Neural cell (in vitro differentiated cells): ENCODE measurements at regions not wholly inside any gene's neighbourhood (a gene's known extent, or its start where the extent isn't known, plus 50 kb on each side); places are given as distances from the start of the nearest gene placed in this dataset.
"Not testable (repeated sequence)": the region's sequence is repeated elsewhere in the genome, so short reads cannot be mapped to it uniquely, and the experiment has no call there.

ENCODE experiments used
- H2AFZ ChIP-seq: fragments of 200-600, 300-800 bp; sonication (generic), shearing (Covaris generic); 2 replicates; pipeline ENCODE4 v1.6.0; 2014; ENCODE audit warnings: low read depth, mild to moderate bottlenecking, antibody characterized with exemption, low read length, moderate library complexity
- H3F3A ChIP-seq: fragments of 200-600 bp; shearing (Covaris generic); 2 replicates; pipeline ENCODE4 v1.6.1; 2016; ENCODE audit warnings: mild to moderate bottlenecking, moderate library complexity, mixed read lengths, antibody characterized with exemption, low read length; ENCODE audit not compliant: insufficient read depth, poor library complexity, severe bottlenecking
- H3K27ac ChIP-seq: fragments of 200-600, 300-800 bp; sonication (generic), shearing (Covaris generic); 2 replicates; pipeline ENCODE4 v1.5.1; 2014; ENCODE audit warnings: mild to moderate bottlenecking, low read length, moderate library complexity
- H3K27me3 ChIP-seq: fragments of 300-800, 200-600 bp; sonication (generic), shearing (Covaris generic); 2 replicates; pipeline ENCODE4 v1.6.0; 2014; ENCODE audit warnings: mild to moderate bottlenecking, low read depth, low read length, moderate library complexity; ENCODE audit not compliant: insufficient read depth
- H3K36me3 ChIP-seq: fragments of 300-800, 200-600 bp; sonication (generic), shearing (Covaris generic); 2 replicates; pipeline ENCODE4 v1.5.1; 2014; ENCODE audit warnings: mild to moderate bottlenecking, antibody characterized with exemption, low read length, moderate library complexity; ENCODE audit not compliant: insufficient read depth
- H3K4me2 ChIP-seq: fragments of 300-800, 200-600 bp; sonication (generic), shearing (Covaris generic); 2 replicates; pipeline ENCODE4 v1.6.0; 2014; ENCODE audit warnings: mild to moderate bottlenecking, low read length
- H3K4me3 ChIP-seq: fragments of 300-800, 200-600 bp; sonication (generic), shearing (Covaris generic); 2 replicates; pipeline ENCODE4 v1.5.1; 2014; ENCODE audit warnings: mild to moderate bottlenecking, low read length, moderate library complexity
- H3K79me2 ChIP-seq: fragments of 200-600 bp; shearing (Covaris generic); replicated peaks from 2 replicates; pipeline ENCODE4 v1.6.0; 2014; ENCODE audit warnings: mild to moderate bottlenecking, low read length, moderate library complexity; ENCODE audit not compliant: insufficient read depth
- H3K9ac ChIP-seq: fragments of 300-800, 200-600 bp; sonication (generic), shearing (Covaris generic); 2 replicates; pipeline ENCODE4 v1.6.1; 2016; ENCODE audit warnings: mild to moderate bottlenecking, low read length, mixed read lengths
- H3K9me2 ChIP-seq: fragments of 200-600 bp; shearing (Covaris generic); 2 replicates; pipeline ENCODE4 v1.6.1; 2016; ENCODE audit warnings: mild to moderate bottlenecking, low read length, mixed read lengths; ENCODE audit not compliant: insufficient read depth
- H3K9me3 ChIP-seq: fragments of 200-600, 300-800 bp; sonication (generic), shearing (Covaris generic); 2 replicates; pipeline ENCODE4 v1.6.1; 2016; ENCODE audit warnings: mild to moderate bottlenecking, mixed run types, low read length, moderate library complexity, mixed read lengths
- H4K20me1 ChIP-seq: fragments of 200-600 bp; shearing (Covaris generic); 2 replicates; pipeline ENCODE4 v1.6.1; 2016; ENCODE audit warnings: mild to moderate bottlenecking, mixed run types; ENCODE audit not compliant: insufficient read depth
- EP300 ChIP-seq: fragments of 450-650 bp; conservative IDR thresholded peaks from 2 replicates; pipeline ENCODE4 v1.6.1; 2014; ENCODE audit warnings: antibody characterized with exemption, mild to moderate bottlenecking, moderate library complexity; ENCODE audit not compliant: poor library complexity, severe bottlenecking
- EZH2 ChIP-seq: fragments of 200-600, 300-800 bp; shearing (Covaris generic), sonication (generic); IDR thresholded peaks from 2 replicates; pipeline ENCODE4 v1.6.1; 2014; ENCODE audit warnings: antibody characterized with exemption, low read length, borderline replicate concordance, mild to moderate bottlenecking; ENCODE audit not compliant: insufficient read depth, poor library complexity, severe bottlenecking
- MXI1 ChIP-seq: fragments of 450-650 bp; conservative IDR thresholded peaks from 2 replicates; pipeline ENCODE4 v1.6.1; 2014; ENCODE audit warnings: antibody characterized with exemption, mild to moderate bottlenecking; ENCODE audit not compliant: poor library complexity, severe bottlenecking
- RAD21 ChIP-seq: fragments of 450-650 bp; conservative IDR thresholded peaks from 2 replicates; pipeline ENCODE4 v1.6.1; 2014; ENCODE audit warnings: antibody characterized with exemption, mild to moderate bottlenecking, moderate library complexity
- REST ChIP-seq: IDR thresholded peaks from 2 replicates; pipeline ENCODE4 v1.6.1; 2012; ENCODE audit warnings: borderline replicate concordance
- SMC3 ChIP-seq: fragments of 450-650 bp; conservative IDR thresholded peaks from 2 replicates; pipeline ENCODE4 v1.6.1; 2014; ENCODE audit warnings: antibody characterized with exemption, mild to moderate bottlenecking, moderate library complexity; ENCODE audit not compliant: poor library complexity
- TAF1 ChIP-seq: IDR thresholded peaks from 2 replicates; pipeline ENCODE4 v1.6.1; 2012; ENCODE audit warnings: low read depth
- TF ChIP-seq, protein P1 (sequence below): fragments of 450-650 bp; IDR thresholded peaks from 2 replicates; pipeline ENCODE4 v1.5.1; 2014; ENCODE audit warnings: antibody characterized with exemption, mild to moderate bottlenecking, moderate library complexity; ENCODE audit not compliant: poor library complexity, severe bottlenecking

DNA sequence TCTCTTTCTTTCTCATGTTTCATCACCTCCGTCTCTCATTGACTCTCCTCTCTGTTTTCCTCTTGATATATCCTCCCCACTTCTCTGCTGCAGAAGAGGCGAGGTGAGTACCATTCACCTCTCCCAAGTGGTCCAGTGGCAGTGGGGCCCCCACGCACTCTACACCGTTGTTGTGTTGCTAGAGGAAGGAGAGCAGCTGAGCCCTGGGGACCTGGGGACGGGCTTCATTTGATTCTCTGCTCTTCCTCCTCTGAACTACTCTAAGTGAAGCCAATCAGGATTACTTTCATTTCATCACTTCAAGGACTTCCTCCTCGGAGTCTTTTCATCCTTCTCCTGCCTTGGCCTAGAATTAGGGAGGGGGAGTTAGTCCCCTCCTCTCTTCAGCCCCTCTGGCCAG lies 64.6 kb downstream of the CCNE1 start:
- H2AFZ ChIP-seq: no peak overlapping the region
- no peaks in the 10 kb centered on the region for H3K36me3 ChIP-seq
- H3K27me3 ChIP-seq: peaks cover 13% of the 10 kb centered on the region
- no peak overlapping the region for H3K27ac ChIP-seq
- H3F3A ChIP-seq: no peaks in the 10 kb centered on the region
- no peaks in the 10 kb centered on the region for H3K9me3 ChIP-seq
- H4K20me1 ChIP-seq: no peaks in the 10 kb centered on the region
- H3K9ac ChIP-seq: no peak overlapping the region
- H3K4me2 ChIP-seq: no peak overlapping the region
- no peaks in the 10 kb centered on the region for H3K79me2 ChIP-seq
- H3K9me2 ChIP-seq: no peaks in the 10 kb centered on the region
- TF ChIP-seq, protein P1, sequence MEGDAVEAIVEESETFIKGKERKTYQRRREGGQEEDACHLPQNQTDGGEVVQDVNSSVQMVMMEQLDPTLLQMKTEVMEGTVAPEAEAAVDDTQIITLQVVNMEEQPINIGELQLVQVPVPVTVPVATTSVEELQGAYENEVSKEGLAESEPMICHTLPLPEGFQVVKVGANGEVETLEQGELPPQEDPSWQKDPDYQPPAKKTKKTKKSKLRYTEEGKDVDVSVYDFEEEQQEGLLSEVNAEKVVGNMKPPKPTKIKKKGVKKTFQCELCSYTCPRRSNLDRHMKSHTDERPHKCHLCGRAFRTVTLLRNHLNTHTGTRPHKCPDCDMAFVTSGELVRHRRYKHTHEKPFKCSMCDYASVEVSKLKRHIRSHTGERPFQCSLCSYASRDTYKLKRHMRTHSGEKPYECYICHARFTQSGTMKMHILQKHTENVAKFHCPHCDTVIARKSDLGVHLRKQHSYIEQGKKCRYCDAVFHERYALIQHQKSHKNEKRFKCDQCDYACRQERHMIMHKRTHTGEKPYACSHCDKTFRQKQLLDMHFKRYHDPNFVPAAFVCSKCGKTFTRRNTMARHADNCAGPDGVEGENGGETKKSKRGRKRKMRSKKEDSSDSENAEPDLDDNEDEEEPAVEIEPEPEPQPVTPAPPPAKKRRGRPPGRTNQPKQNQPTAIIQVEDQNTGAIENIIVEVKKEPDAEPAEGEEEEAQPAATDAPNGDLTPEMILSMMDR: no peak
- no peak for TF ChIP-seq EZH2
- TF ChIP-seq REST: no peak
- TF ChIP-seq RAD21: no peak
- no peak for TF ChIP-seq EP300
- no peak for TF ChIP-seq TAF1
- TF ChIP-seq MXI1: no peak
- TF ChIP-seq SMC3: no peak
- H3K4me3 ChIP-seq: no peak overlapping the region

DNA sequence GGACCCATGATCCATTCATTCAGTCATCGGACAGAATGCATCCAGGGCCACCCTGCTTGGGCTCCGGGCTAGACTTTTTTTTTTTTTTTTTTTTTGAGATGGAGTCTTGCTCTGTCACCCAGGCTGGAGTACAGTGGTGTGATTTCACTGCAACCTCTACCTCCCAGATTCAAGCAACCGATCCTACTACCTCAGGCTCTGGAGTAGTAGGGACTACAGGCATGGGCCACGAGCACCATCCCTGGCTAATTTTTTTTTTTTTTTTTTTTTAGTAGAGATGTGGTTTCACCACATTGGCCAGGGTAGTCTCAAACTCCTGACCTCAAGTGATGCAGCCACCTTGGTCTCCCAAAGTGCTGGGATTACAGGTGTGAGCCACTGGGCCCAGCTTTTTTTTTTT lies 65.1 kb downstream of the CCNE1 start:
- H3K9ac ChIP-seq, H3K4me3 ChIP-seq, H3K9me3 ChIP-seq, H4K20me1 ChIP-seq, H3F3A ChIP-seq, H3K27ac ChIP-seq, H3K36me3 ChIP-seq, H3K79me2 ChIP-seq, H3K4me2 ChIP-seq, H3K9me2 ChIP-seq, H2AFZ ChIP-seq: not testable (repeated sequence)
- H3K27me3 ChIP-seq: peaks cover 11% of the 10 kb centered on the region

GRCh38 chr19:29878973-29879654 lies 62.9 kb upstream of the URI1 start:
- no peak overlapping the region for H3K4me3 ChIP-seq
- no peak overlapping the region for H3K9ac ChIP-seq
- no peak overlapping the region for H2AFZ ChIP-seq
- H3K9me2 ChIP-seq: no peaks in the 10 kb centered on the region
- H3K27me3 ChIP-seq: no peaks in the 10 kb centered on the region
- no peaks in the 10 kb centered on the region for H3F3A ChIP-seq
- no peaks in the 10 kb centered on the region for H4K20me1 ChIP-seq
- H3K79me2 ChIP-seq: no peaks in the 10 kb centered on the region
- H3K27ac ChIP-seq: no peak overlapping the region
- TF ChIP-seq, protein P1: no peak
- no peaks in the 10 kb centered on the region for H3K9me3 ChIP-seq
- no peaks in the 10 kb centered on the region for H3K36me3 ChIP-seq
- no peak overlapping the region for H3K4me2 ChIP-seq
